ENCODE measurements at regions not wholly inside any gene's neighbourhood (a gene's known extent, or its start where the extent isn't known, plus 50 kb on each side); places are given as distances from the start of the nearest gene placed in this dataset.
"Not testable (repeated sequence)": the region's sequence is repeated elsewhere in the genome, so short reads cannot be mapped to it uniquely, and the experiment has no call there.

- no peaks in the 10 kb centered on the region for H3K79me2 ChIP-seq
- TF ChIP-seq EZH2 (IDR thresholded peaks at IDR 0.05; ENCODE audit: borderline replicate concordance) (no peak), CTCF (IDR thresholded peaks at IDR 0.05; ENCODE audit: poor library complexity) (no peak), EZH2phosphoT487 (IDR thresholded peaks at IDR 0.05; ENCODE audit: low read depth, severe bottlenecking, unreplicated experiment) (no peak)
- H3K9me2 ChIP-seq (replicated peaks; ENCODE audit: insufficient read depth), result no peaks in the 10 kb centered on the region
- no peaks in the 10 kb centered on the region for H3K4me1 ChIP-seq (ENCODE audit: insufficient read depth)
- no peak for DNase-seq (ENCODE audit: low spot score)
- no peak overlapping the region for H3K4me2 ChIP-seq
- 49% methylated on average over 4 of the region's 4 CpGs for WGBS (ENCODE audit: low lambda C conversion rate, missing lambda C conversion rate)
- H3K9me3 ChIP-seq (ENCODE audit: low read depth), result no peaks in the 10 kb centered on the region
- no peak overlapping the region for H3K4me3 ChIP-seq
- no peaks in the 10 kb centered on the region for H3K27me3 ChIP-seq
- no peaks in the 10 kb centered on the region for H4K20me1 ChIP-seq (ENCODE audit: insufficient read depth, poor library complexity, severe bottlenecking)
- H3K27ac ChIP-seq, result no peak overlapping the region
- H2AFZ ChIP-seq, result peak overlapping the region; percentile 19
- H3K36me3 ChIP-seq (replicated peaks; ENCODE audit: insufficient read depth, low read depth), result no peaks in the 10 kb centered on the region
Observed at GRCh38 chr4:40681600-40681999, 51.9 kb upstream of the RBM47 start.

GRCh38 chr4:40682290-40683101, 52.8 kb upstream of the RBM47 start:
- H3K27ac ChIP-seq, result no peak overlapping the region
- no peaks in the 10 kb centered on the region for H3K4me1 ChIP-seq (ENCODE audit: insufficient read depth)
- H3K4me2 ChIP-seq, result no peak overlapping the region
- no peak overlapping the region for H3K4me3 ChIP-seq
- H2AFZ ChIP-seq, result no peak overlapping the region
- no peaks in the 10 kb centered on the region for H4K20me1 ChIP-seq (ENCODE audit: insufficient read depth, poor library complexity, severe bottlenecking)
- H3K36me3 ChIP-seq (replicated peaks; ENCODE audit: insufficient read depth, low read depth), result no peaks in the 10 kb centered on the region
- no peaks in the 10 kb centered on the region for H3K79me2 ChIP-seq
- TF ChIP-seq CTCF (IDR thresholded peaks at IDR 0.05; ENCODE audit: poor library complexity) (no peak), EZH2phosphoT487 (IDR thresholded peaks at IDR 0.05; ENCODE audit: low read depth, severe bottlenecking, unreplicated experiment) (no peak), EZH2 (IDR thresholded peaks at IDR 0.05; ENCODE audit: borderline replicate concordance) (no peak)
- H3K27me3 ChIP-seq, result no peaks in the 10 kb centered on the region
- 90% methylated on average over 12 of the region's 12 CpGs for WGBS (ENCODE audit: low lambda C conversion rate, missing lambda C conversion rate)
- no peaks in the 10 kb centered on the region for H3K9me3 ChIP-seq (ENCODE audit: low read depth)
- H3K9me2 ChIP-seq (replicated peaks; ENCODE audit: insufficient read depth), result no peaks in the 10 kb centered on the region
- no peak for DNase-seq (ENCODE audit: low spot score)

- not testable (repeated sequence) for H3K27ac ChIP-seq; H3K9me2 ChIP-seq (replicated peaks; ENCODE audit: insufficient read depth); H3K4me2 ChIP-seq; H4K20me1 ChIP-seq (ENCODE audit: insufficient read depth, poor library complexity, severe bottlenecking); H3K4me3 ChIP-seq; H3K4me1 ChIP-seq (ENCODE audit: insufficient read depth); H3K79me2 ChIP-seq; H3K36me3 ChIP-seq (replicated peaks; ENCODE audit: insufficient read depth, low read depth); DNase-seq (ENCODE audit: low spot score); H3K27me3 ChIP-seq; H3K9me3 ChIP-seq (ENCODE audit: low read depth); H2AFZ ChIP-seq
- 96% methylated on average over 12 of the region's 12 CpGs for WGBS (ENCODE audit: low lambda C conversion rate, missing lambda C conversion rate)
Observed at GRCh38 chr4:40683536-40684145, 54.0 kb upstream of the RBM47 start.

- H2AFZ ChIP-seq, result no peak overlapping the region
- no peaks in the 10 kb centered on the region for H3K27me3 ChIP-seq
- no peak overlapping the region for H3K4me2 ChIP-seq
- no peaks in the 10 kb centered on the region for H3K79me2 ChIP-seq
- H3K9me2 ChIP-seq (replicated peaks; ENCODE audit: insufficient read depth), result no peaks in the 10 kb centered on the region
- 89% methylated on average over 3 of the region's 3 CpGs for WGBS (ENCODE audit: low lambda C conversion rate, missing lambda C conversion rate)
- H3K27ac ChIP-seq, result no peak overlapping the region
- H3K36me3 ChIP-seq (replicated peaks; ENCODE audit: insufficient read depth, low read depth), result no peaks in the 10 kb centered on the region
- no peaks in the 10 kb centered on the region for H3K9me3 ChIP-seq (ENCODE audit: low read depth)
- no peaks in the 10 kb centered on the region for H3K4me1 ChIP-seq (ENCODE audit: insufficient read depth)
- no peak for TF ChIP-seq CTCF (IDR thresholded peaks at IDR 0.05; ENCODE audit: poor library complexity)
- no peak for TF ChIP-seq EZH2 (IDR thresholded peaks at IDR 0.05; ENCODE audit: borderline replicate concordance)
- no peak for TF ChIP-seq EZH2phosphoT487 (IDR thresholded peaks at IDR 0.05; ENCODE audit: low read depth, severe bottlenecking, unreplicated experiment)
- H4K20me1 ChIP-seq (ENCODE audit: insufficient read depth, poor library complexity, severe bottlenecking), result no peaks in the 10 kb centered on the region
- no peak overlapping the region for H3K4me3 ChIP-seq
- no peak for DNase-seq (ENCODE audit: low spot score)
Observed at GRCh38 chr4:40684404-40684803, 54.7 kb upstream of the RBM47 start.

Data from hepatocyte (in vitro differentiated cells).